ENCODE measurements at regions not wholly inside any gene's neighbourhood (a gene's known extent, or its start where the extent isn't known, plus 50 kb on each side); places are given as distances from the start of the nearest gene placed in this dataset.

GRCh38 chr3:193809106-193809505, 216.1 kb downstream of the OPA1 start:
- TF ChIP-seq CTCF (conservative IDR thresholded peaks at IDR 0.05; ENCODE audit: control insufficient read depth, insufficient read depth, low read depth, low read length), result no peak
- no peak for DNase-seq (ENCODE audit: low read depth)

GRCh38 chr3:193812078-193812725, 219.2 kb downstream of the OPA1 start:
- TF ChIP-seq CTCF (conservative IDR thresholded peaks at IDR 0.05; ENCODE audit: control insufficient read depth, insufficient read depth, low read depth, low read length), result no peak
- no peak for DNase-seq (ENCODE audit: low read depth)
- no peak overlapping the region for H3K4me3 ChIP-seq (ENCODE audit: control insufficient read depth, low read depth, low read length)

More at GRCh38 chr3:193809106-193809505, 216.1 kb downstream of the OPA1 start:
- no peak overlapping the region for H3K4me3 ChIP-seq (ENCODE audit: control insufficient read depth, low read depth, low read length)

GRCh38 chr3:193812791-193813500, 219.9 kb downstream of the OPA1 start:
- no peak overlapping the region for H3K4me3 ChIP-seq (ENCODE audit: control insufficient read depth, low read depth, low read length)
- no peak for DNase-seq (ENCODE audit: low read depth)
- TF ChIP-seq CTCF (conservative IDR thresholded peaks at IDR 0.05; ENCODE audit: control insufficient read depth, insufficient read depth, low read depth, low read length), result no peak

- TF ChIP-seq CTCF (conservative IDR thresholded peaks at IDR 0.05; ENCODE audit: control insufficient read depth, insufficient read depth, low read depth, low read length), result no peak
- no peak overlapping the region for H3K4me3 ChIP-seq (ENCODE audit: control insufficient read depth, low read depth, low read length)
- no peak for DNase-seq (ENCODE audit: low read depth)
Observed at GRCh38 chr3:193813501-193813830, 220.5 kb downstream of the OPA1 start.

- no peak for TF ChIP-seq CTCF (conservative IDR thresholded peaks at IDR 0.05; ENCODE audit: control insufficient read depth, insufficient read depth, low read depth, low read length)
- no peak for DNase-seq (ENCODE audit: low read depth)
- H3K4me3 ChIP-seq (ENCODE audit: control insufficient read depth, low read depth, low read length), result no peak overlapping the region
Observed at GRCh38 chr3:193814166-193814892, 221.3 kb downstream of the OPA1 start.

GRCh38 chr3:193815246-193816027, 222.4 kb downstream of the OPA1 start:
- no peak for TF ChIP-seq CTCF (conservative IDR thresholded peaks at IDR 0.05; ENCODE audit: control insufficient read depth, insufficient read depth, low read depth, low read length)
- H3K4me3 ChIP-seq (ENCODE audit: control insufficient read depth, low read depth, low read length), result no peak overlapping the region
- DNase-seq (ENCODE audit: low read depth), result no peak

All from fibroblast of mammary gland (primary cell).